Neural cell (in vitro differentiated cells): ENCODE measurements at regions not wholly inside any gene's neighbourhood (a gene's known extent, or its start where the extent isn't known, plus 50 kb on each side); places are given as distances from the start of the nearest gene placed in this dataset.

Experiments
- EP300 ChIP-seq: fragments of 450-650 bp; conservative IDR thresholded peaks from 2 replicates; pipeline ENCODE4 v1.6.1; 2014; ENCODE audit warnings: antibody characterized with exemption, mild to moderate bottlenecking, moderate library complexity; ENCODE audit not compliant: poor library complexity, severe bottlenecking
- EZH2 ChIP-seq: fragments of 200-600, 300-800 bp; shearing (Covaris generic), sonication (generic); IDR thresholded peaks from 2 replicates; pipeline ENCODE4 v1.6.1; 2014; ENCODE audit warnings: antibody characterized with exemption, low read length, borderline replicate concordance, mild to moderate bottlenecking; ENCODE audit not compliant: insufficient read depth, poor library complexity, severe bottlenecking
- POLR2AphosphoS5 ChIP-seq: IDR thresholded peaks from 2 replicates; pipeline ENCODE4 v1.6.1; 2012
- RAD21 ChIP-seq: fragments of 450-650 bp; conservative IDR thresholded peaks from 2 replicates; pipeline ENCODE4 v1.6.1; 2014; ENCODE audit warnings: antibody characterized with exemption, mild to moderate bottlenecking, moderate library complexity
- SMC3 ChIP-seq: fragments of 450-650 bp; conservative IDR thresholded peaks from 2 replicates; pipeline ENCODE4 v1.6.1; 2014; ENCODE audit warnings: antibody characterized with exemption, mild to moderate bottlenecking, moderate library complexity; ENCODE audit not compliant: poor library complexity
- TAF1 ChIP-seq: IDR thresholded peaks from 2 replicates; pipeline ENCODE4 v1.6.1; 2012; ENCODE audit warnings: low read depth
- TF ChIP-seq, protein P1 (sequence below): fragments of 450-650 bp; IDR thresholded peaks from 2 replicates; pipeline ENCODE4 v1.5.1; 2014; ENCODE audit warnings: antibody characterized with exemption, mild to moderate bottlenecking, moderate library complexity; ENCODE audit not compliant: poor library complexity, severe bottlenecking
- TF ChIP-seq, protein P2 (sequence below): IDR thresholded peaks from 2 replicates; pipeline ENCODE4 v1.6.1; 2012; ENCODE audit warnings: borderline replicate concordance

DNA sequence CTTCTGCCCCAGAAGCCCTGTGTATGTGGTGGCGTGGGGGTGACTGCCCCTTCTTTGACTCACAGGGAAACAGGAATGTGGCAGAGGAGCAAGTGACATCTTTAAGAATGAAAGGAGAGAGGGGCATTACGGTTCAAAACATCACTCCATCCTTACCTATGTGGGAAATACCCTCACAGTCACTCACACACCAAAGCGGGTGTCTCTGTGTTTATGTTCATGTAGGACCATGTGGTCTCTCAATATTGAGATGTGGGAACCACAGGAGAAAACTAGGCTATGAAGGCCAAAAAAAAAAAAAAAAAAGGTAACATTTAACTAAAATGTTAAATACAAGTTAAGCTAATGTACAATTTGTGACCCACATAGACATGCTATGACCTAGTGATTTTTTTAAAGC is 153.6 kb upstream of the GPR12 start:
- TF ChIP-seq, protein P1, sequence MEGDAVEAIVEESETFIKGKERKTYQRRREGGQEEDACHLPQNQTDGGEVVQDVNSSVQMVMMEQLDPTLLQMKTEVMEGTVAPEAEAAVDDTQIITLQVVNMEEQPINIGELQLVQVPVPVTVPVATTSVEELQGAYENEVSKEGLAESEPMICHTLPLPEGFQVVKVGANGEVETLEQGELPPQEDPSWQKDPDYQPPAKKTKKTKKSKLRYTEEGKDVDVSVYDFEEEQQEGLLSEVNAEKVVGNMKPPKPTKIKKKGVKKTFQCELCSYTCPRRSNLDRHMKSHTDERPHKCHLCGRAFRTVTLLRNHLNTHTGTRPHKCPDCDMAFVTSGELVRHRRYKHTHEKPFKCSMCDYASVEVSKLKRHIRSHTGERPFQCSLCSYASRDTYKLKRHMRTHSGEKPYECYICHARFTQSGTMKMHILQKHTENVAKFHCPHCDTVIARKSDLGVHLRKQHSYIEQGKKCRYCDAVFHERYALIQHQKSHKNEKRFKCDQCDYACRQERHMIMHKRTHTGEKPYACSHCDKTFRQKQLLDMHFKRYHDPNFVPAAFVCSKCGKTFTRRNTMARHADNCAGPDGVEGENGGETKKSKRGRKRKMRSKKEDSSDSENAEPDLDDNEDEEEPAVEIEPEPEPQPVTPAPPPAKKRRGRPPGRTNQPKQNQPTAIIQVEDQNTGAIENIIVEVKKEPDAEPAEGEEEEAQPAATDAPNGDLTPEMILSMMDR, result no peak
- TF ChIP-seq POLR2AphosphoS5, result no peak
- TF ChIP-seq SMC3, result no peak
- no peak for TF ChIP-seq EZH2
- TF ChIP-seq EP300, result no peak
- TF ChIP-seq, protein P2, sequence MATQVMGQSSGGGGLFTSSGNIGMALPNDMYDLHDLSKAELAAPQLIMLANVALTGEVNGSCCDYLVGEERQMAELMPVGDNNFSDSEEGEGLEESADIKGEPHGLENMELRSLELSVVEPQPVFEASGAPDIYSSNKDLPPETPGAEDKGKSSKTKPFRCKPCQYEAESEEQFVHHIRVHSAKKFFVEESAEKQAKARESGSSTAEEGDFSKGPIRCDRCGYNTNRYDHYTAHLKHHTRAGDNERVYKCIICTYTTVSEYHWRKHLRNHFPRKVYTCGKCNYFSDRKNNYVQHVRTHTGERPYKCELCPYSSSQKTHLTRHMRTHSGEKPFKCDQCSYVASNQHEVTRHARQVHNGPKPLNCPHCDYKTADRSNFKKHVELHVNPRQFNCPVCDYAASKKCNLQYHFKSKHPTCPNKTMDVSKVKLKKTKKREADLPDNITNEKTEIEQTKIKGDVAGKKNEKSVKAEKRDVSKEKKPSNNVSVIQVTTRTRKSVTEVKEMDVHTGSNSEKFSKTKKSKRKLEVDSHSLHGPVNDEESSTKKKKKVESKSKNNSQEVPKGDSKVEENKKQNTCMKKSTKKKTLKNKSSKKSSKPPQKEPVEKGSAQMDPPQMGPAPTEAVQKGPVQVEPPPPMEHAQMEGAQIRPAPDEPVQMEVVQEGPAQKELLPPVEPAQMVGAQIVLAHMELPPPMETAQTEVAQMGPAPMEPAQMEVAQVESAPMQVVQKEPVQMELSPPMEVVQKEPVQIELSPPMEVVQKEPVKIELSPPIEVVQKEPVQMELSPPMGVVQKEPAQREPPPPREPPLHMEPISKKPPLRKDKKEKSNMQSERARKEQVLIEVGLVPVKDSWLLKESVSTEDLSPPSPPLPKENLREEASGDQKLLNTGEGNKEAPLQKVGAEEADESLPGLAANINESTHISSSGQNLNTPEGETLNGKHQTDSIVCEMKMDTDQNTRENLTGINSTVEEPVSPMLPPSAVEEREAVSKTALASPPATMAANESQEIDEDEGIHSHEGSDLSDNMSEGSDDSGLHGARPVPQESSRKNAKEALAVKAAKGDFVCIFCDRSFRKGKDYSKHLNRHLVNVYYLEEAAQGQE, result no peak
- no peak for TF ChIP-seq RAD21
- no peak for TF ChIP-seq TAF1
